Activated CD4-positive, CD25-positive, alpha-beta regulatory T cell treated with anti-CD3 and anti-CD28 coated beads, Interleukin-2, amount 50 U/mL, for 16 hours (primary cell): ENCODE measurements at regions not wholly inside any gene's neighbourhood (a gene's known extent, or its start where the extent isn't known, plus 50 kb on each side); places are given as distances from the start of the nearest gene placed in this dataset.
"Not testable (repeated sequence)": the region's sequence is repeated elsewhere in the genome, so short reads cannot be mapped to it uniquely, and the experiment has no call there.

Experiments
- DNase-seq: peaks from one replicate; pipeline ENCODE4 v3.0.0-alpha.2; 2020; ENCODE audit warnings: low read depth, low spot score

DNA sequence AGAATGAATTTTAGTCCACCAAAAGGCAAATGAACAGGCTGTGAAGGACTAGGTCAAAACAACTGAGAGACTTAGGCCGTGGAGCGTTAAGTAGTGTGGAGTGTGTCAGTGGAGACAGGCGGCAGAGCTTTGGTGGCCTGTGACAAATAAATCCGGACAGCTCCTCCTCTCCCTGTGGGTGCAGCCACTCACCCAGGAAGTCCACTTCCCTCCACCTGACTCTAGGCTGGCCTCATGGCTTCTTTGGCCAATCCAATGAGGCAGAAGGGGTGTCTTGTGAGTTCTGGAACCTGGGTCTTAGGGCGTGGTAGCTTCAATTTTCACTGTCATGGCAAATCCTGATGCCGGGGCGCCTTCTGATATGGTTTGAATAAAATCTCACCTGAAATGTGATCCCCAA is 180.9 kb upstream of the C14orf180 start:
- no peak for DNase-seq

DNA sequence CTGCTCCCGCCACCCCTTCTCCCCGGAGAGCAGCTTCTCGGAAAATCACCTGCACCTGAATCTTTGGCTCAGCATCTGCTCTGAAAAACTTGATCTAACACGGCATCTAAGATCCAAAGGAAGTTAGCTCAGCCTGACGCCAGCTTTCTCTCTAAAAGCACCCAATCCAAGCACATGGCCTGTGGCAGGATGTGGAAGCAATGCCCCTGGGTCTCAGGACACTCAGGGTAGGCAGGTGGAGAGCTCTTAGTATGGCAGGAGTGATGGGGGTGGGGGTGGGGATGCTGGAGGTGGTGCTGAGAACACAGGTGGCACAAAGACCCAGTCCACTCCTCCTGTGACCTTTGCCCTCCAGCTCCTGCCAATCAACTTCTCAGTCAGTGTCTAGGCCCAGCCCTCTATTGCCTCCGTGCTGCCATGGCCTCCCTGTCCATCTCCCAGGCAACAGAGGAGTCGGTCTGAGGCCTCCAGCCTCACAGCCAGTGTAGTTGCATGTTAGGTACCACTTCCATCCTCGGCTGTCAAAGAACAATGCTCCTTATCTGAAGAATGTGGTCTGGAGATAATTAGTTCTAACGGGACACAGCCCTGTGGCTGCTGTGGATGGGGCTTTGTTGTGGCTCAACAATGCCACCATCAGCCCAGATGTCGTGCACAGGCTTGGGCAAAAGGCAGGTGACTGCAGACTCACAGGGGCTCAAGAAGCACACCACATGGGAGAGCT is 180.0 kb upstream of the C14orf180 start:
- DNase-seq: no peak

DNA sequence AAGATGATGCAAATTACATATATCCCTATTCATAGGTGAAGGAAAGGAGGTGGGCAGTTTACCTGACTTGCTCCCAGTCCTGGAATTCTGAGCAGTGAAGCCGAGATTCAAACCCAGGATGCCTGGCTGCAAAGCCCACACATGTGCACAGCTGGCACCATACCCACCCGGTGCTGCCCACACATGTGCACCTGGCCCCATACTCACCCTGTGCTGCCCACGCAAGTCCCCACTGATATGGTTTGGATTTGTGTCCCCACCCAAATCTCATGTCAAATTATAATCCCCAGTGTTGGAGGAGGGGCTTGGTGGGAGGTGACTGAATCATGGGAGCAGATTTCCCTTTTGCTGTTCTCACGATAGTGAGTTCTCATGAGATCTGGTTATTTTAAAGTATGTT is 179.2 kb upstream of the C14orf180 start:
- no peak for DNase-seq

DNA sequence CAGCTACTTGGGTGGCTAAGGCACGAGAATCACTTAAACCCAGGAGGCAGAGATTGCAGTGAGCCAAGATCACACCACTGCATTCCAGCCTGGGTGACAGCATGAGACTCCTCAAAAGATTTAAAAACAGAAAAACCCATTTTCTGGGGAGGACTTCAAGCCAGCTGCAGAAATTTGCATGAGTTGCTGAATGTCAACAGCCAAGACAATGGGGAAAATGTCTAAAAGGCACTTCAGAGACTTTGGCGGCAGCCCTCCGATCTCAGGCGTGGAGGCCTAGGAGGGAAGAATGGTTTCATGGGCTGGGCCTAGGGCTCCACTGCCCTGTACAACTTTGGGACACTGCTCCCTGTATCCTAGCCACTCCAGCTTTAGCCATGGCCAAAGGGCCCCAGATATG is 177.8 kb upstream of the C14orf180 start:
- DNase-seq: no peak

DNA sequence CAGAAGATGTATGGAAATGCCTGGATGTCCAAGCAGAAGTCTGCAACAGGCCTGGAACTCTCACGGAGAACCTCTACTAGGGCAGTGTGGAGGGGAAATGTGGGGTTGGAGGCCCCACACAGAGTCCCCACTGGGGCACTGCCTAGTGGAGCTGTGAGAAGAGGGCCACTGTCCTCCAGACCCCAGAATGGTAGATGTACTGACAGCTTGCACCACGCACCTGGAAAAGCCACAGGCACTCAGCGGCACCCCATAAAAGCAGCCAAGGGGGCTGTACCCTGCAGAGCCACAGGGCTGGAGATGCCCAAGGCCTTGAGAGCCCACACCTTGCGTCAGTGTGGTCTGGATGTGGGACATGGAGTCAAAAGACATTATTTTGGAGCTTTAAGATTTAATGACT is 177.3 kb upstream of the C14orf180 start:
- DNase-seq: not testable (repeated sequence)

DNA sequence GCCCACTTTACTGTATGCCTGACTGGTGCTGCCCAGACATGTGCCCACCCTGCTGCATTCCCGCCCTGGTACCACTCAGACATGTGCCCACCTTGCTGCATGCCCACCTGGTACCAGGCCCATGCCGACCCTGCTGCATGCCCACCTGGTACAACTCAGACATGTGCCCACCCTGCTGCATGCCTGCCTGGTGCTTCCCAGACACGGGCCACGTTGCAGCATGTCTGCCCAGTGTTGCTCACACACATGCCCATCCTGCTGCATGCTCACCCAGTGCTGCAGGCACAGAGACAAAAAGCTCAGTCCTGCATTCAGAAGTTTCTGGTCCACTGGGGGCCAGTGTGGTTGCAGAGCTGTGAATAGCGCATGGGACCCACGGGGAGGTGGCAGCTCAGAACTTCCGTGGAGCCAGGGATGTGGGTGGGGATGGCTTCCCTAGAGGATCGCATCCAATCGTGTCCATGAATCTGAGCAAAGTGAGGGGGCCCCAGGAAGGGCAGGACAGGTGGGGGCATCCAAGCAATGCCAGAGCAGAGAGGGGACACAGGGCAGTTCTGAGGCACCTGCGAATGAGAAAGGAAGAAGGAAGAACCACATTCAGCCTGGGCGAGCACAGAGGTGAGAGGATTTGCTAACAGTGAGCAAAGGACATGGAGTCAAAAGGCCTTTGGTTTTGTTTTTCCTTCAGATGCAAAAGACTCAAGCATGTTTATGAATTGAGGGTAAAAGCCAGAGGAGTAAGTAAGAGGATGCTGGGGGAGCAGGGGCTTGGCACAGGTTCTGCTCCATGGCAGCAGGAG is 175.9 kb upstream of the C14orf180 start:
- no peak for DNase-seq

DNA sequence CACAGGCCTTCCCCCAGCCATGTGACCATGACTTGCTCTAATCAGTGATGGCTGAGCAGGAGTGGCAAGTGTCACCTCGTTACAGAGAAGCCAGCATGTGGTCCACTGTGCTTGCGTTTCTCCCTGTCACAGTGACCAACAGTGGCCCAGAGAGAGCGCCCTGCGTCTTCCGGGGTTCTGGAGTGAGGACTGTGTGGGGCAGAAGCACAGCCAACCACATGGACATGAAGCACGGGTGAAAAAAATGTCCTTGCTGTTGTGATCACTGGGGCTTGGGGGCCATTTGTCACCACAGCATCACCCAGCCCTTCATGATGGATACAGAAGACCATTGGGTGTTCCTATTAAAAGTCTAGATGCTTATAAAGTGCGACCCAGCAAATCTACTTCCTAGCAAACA is 174.6 kb upstream of the C14orf180 start:
- DNase-seq: no peak

DNA sequence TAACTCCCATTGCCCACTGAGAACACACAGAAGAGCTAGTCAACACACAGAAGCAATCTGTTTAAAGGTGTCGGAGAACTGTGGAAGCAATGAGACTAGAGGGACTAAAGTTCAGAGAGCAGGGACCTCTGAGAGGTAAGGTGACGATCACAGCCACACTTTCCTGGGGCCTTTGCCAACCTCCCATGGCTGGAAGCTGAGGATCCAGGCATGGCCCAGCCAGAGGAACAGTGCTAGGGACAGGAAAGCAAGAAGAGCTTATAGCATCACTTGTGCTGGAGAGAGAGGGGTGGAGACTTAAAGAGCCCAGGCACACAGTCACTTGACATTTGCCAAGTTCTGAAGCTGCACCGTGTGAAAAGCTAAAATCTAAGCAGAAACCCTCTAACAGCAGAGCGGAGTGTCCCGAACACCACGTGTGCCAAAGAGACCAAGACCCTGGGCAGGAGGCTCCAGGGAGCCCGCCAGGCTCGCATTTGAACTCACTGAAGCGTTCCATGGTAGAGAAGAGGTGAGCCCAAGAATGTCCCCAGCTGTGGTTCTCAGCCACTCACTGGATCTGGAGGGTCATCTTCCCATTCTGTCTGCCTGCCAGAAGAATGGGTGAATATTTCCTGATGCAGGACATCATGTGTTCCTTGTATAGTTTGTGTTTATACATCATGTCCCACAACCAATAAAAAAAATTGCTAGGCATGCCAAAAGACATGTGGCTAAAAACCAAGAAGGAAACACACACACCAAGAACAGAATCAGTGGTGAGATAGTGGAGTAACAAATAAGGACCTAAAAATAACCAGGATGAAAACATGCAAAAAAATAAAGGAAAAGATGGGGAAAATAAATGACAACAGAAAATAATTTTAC is 174.0 kb upstream of the C14orf180 start:
- DNase-seq: no peak

DNA sequence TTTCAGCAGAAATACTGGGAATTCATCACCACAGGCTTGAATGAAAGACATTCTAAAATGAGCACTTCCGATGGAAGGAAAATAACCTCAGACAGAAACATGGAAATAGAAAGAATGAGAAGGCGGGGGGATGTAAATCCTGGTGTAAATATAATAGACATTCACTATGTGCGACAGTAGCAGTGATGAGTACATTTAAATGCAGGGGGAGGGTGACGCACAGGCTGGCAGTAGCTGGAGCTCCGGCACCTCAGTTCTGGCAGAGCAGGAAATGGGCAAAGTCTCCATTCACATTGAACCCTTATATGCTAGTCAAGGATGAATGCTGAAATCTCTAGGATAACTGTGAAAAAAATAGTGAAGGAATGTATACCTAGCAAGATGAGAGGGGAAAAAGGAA is 172.7 kb upstream of the C14orf180 start:
- DNase-seq: no peak

DNA sequence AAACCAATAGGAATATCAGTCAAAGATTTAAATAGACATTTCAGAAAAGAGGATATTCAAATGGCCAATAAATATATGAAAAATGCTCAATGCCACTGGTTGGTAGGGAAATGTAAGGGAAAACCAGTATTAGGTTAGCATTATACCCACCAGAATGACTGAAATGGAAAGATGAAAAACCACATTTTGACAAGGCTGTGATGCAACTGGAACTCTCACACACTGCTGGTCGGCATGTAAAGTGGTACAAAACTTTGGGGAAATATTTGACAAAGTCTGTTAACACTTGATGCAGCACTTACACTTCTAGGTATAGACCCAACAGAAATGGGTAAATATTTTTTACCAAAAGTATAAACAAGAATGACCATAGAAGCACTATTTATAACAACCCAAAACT is 163.2 kb upstream of the C14orf180 start:
- DNase-seq: no peak

DNA sequence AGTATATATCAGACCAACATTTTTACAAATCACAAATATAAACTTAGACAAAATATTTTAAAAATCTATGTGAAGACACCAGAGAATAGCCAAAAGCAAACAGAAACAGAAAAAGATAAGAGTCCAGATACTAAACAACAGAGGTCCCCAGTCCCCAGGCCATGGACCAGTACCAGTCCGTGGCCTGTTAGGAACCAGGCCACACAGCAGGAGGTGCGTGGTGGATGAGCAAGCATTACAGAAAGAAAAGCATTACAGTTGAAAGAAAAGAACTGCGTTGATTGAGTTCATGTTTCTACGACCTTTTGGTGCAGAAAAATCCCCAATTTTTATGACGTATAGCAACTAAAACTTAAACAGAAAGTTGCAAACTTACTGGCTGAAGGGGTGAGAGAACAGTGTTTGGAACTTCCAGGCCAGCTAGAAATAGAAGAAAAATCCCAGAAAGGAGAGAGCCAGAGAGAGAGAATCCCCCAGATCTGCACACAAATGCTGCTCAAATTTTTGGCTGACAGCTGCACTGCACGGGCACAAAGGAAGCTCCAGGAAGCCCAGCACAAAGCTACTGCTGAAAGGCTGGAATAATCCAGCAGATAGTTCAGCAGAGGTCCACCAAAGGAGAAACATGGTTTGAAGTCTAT is 159.6 kb upstream of the C14orf180 start:
- DNase-seq: no peak

DNA sequence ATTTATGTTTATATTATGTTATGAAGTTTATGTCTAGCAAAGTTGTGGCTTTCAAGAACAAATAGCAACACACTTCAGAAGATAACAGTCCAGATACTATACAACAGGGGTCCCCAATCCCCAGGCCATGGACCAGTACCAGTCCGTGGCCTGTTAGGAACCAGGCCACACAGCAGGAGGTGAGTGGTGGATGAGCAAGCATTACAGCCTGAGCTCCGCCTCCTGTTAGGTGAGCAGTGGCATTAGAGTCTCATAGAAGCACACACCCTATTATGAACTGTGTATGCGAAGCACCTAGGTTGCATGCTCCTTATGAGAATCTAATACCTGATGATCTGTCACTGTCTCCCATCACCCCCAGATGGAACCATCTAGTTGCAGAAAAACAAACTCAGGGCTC is 159.0 kb upstream of the C14orf180 start:
- not testable (repeated sequence) for DNase-seq

DNA sequence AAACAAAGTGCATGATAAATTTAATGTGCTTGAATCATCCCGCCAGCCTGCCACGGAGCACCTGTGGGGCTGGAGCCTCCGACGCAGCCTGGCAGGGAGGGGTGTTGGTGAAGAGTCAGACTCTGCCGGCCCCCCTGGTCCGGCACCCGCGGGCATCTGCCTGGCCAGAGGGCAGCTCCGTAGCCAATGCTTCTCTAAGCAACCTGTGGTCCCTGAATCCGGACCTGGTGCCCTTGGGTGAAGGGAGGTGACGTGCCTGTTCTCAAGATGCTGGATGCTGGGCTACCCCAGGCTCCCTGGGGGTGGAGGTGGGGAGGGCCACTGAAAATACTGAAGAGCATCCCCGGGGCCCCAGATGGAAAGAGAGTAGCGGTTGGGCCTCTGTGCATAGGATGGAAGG is 158.6 kb upstream of the C14orf180 start:
- no peak for DNase-seq

DNA sequence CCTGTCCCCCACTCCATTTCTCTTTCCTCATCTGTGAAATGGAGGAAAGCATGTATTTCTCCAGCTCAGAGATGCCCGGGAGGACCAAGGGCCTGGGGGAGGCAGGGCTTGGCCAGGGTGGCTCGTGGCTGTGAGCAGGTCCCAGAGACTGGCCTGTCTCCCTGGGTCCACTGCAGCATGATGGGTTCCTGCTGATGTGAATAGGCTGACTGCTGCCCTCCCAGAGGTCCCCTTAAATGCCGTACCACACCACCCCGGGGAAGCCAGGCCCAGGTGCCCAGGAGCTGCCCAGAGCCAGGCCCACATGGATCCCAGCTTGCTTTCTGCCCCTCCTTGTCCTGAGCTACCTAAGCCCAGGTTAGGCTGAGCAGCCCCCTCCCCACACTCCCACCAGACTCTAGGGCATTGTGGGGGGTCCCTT is 158.2 kb upstream of the C14orf180 start:
- DNase-seq: no peak

DNA sequence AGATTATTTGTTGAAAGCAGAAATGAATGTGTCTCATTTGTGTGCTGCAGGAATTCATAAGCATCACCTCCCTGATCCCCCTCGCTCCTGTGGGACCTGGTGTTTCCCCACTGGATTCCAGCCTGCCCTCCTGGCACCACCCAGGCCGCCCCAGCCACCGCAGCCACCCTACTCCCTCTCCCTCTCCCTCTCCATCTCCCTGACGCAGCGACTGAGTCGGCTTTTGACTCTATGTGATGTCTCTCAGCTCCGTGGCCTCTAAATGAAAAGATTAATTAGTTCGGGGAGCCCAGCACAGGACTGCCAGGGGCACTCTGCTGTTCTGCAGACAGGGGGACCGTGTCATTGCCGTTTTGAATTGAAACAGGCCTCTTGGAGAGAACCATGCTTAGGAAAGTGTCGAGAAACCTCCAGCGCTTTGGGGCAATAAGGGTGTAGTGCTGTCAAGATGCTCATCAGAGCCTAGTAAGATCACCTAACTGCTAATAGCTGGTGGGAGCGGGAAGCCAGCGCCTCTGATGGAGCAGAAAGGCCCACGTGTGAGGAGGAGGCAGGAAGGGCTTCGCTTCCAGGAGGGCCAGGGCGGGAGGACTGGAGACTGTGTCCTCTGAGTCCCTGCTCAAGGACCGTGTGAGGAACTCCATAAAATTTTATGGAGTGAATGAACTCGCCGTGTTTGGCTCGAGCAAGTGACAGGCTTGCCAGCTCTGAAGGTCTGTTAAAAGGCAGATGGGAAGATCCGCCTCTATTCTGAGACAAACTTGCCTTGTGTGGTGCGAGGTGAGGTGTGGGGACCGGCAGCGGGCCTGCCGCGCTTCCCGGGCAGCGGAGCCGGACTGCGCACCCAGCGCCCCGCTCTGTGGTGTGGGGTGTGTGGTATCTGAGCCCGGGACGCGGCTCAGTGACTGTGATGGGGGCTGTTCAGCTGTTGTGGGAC is 157.4 kb upstream of the C14orf180 start:
- no peak for DNase-seq

DNA sequence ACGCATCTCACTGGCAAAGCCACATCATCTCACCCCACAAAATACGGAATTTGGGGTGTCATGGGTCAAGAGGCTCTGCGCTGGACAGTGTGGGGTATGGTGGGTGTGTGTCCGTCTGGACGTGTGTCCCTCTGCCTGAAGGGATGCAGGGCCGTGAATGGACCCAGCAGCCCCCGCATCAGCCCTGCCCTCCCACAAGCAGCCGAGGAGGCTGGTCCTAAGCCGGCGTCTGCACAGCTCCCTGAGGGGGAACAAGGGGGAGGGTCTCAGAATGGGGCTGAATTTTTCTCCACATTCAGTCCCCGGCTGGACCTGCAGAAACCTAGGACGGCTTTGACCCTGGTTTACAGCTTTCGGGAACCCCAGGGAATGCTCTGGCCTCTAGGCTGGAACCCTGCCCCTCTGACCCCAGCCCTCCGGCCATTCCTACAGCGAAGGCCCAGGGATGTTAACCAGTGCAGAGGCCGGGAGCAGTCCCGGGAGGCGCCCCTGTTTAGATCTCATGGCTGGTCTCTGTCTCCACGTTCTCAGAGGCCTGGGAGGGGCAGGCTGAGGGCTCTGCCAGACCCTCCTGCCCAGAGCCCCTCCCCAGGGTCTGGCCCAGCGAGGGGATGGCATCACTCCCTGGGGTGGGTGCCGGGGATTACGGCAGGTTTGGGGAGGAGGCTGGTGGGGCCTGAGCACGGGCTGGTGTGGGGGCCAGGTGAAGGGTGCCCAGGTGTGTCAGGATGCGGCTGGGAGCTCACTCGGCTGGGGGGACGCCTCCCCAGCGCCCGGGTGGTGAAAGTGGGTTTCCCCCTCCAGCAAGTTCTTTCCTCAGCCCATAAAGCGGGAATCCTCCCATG is 156.5 kb upstream of the C14orf180 start:
- DNase-seq: no peak

DNA sequence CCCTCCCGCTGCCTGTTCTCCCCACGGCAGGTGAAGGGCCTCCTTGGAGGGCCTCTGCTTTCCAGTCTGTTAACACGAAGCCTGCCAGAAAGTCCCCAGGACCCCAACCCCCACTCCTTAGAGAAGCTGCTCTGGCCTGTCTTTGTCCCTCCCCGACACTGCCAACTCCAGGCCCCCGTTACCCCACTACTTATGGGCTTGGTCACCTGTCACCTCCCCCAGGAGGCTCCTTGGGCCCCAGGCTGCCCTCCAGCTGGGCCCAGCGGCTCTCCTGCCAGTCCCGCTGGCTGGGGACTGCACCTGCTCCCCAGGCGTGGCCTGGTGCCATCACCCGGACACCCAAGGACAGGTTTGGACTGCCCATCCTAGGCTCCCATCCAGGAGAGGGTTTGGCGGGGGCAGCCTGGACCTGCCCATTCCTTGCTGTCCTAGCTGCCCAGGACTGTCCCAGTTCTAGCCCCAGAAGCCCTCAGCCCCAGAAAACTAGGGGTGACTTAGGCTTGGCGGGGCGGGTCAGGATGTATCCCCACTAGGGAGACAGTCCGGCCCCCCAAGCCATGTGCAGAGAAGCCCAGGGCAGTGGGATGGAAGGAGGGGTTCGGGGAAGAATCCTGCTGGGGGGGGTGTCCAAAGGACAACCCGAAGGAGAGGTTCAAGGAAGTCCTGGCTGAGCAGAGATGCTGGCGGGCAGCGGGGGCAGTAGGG is 155.7 kb upstream of the C14orf180 start:
- DNase-seq: no peak

DNA sequence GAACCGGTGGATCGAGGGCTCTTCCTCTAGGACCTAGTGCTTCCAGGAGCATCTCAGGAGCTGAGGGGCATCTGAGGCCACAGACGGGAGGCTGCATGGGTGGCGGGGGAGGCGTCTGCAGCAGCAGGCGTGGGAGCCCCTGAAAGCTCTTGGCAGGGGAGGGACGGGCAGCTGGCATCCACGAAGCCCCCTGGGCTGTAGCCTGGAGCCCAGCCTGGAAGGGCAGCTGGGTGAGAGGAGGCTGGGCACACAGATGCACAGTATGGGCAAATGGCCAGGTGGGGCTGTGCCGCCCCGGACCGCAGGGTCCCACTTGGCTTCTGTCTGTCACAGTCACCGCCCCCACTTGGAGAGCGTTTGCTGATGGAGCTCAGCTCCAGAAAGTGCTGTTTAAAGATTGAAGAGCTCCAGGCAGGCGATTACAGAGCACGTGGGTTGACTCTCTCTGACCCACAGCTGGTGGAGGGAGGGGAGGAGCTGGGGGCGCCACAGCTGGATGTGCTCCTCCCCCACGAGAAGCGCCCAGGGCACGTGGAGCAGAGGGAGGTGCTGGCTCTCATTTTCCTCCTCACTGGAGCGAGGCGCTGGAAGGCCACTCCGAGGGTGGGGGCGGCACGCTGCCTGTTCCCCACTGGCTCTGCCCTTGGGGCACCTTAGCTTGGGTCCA is 155.0 kb upstream of the C14orf180 start:
- DNase-seq: no peak
